ENCODE measurements at regions not wholly inside any gene's neighbourhood (a gene's known extent, or its start where the extent isn't known, plus 50 kb on each side); places are given as distances from the start of the nearest gene placed in this dataset.

GRCh38 chr13:58876473-58876872, 1244.9 kb downstream of the PCDH17 start:
- H3K4me1 ChIP-seq (ENCODE audit: control insufficient read depth, insufficient read depth, low read length), result no peaks in the 10 kb centered on the region
- DNase-seq (ENCODE audit: low read depth in 4 of 6, low spot score in 6 of 6), result no peak
- H3K36me3 ChIP-seq (ENCODE audit: control insufficient read depth, insufficient read depth, low read length), result no peaks in the 10 kb centered on the region
- H3K9me3 ChIP-seq (ENCODE audit: control insufficient read depth, insufficient read depth, low read length), result no peaks in the 10 kb centered on the region
- H3K27me3 ChIP-seq (ENCODE audit: control insufficient read depth, insufficient read depth, low read length), result no peaks in the 10 kb centered on the region
- H3K4me3 ChIP-seq (ENCODE audit: low read depth, low read length), result no peak overlapping the region
- no CpG with 5 or more reads among the region's 1 CpG for WGBS (ENCODE audit: insufficient coverage)
- H3K27ac ChIP-seq (ENCODE audit: low read depth, low read length), result no peak overlapping the region

- H3K9me3 ChIP-seq (ENCODE audit: control insufficient read depth, insufficient read depth, low read length), result no peaks in the 10 kb centered on the region
- H3K4me3 ChIP-seq (ENCODE audit: low read depth, low read length), result no peak overlapping the region
- H3K27me3 ChIP-seq (ENCODE audit: control insufficient read depth, insufficient read depth, low read length), result no peaks in the 10 kb centered on the region
- no peak for DNase-seq (ENCODE audit: low read depth in 4 of 6, low spot score in 6 of 6)
- no peaks in the 10 kb centered on the region for H3K4me1 ChIP-seq (ENCODE audit: control insufficient read depth, insufficient read depth, low read length)
- no peaks in the 10 kb centered on the region for H3K36me3 ChIP-seq (ENCODE audit: control insufficient read depth, insufficient read depth, low read length)
- H3K27ac ChIP-seq (ENCODE audit: low read depth, low read length), result no peak overlapping the region
These were observed 1247.6 kb downstream of the PCDH17 start for GRCh38 chr13:58879114-58879513.

GRCh38 chr13:58882516-58882915, 1251.0 kb downstream of the PCDH17 start:
- no peak overlapping the region for H3K4me3 ChIP-seq (ENCODE audit: low read depth, low read length)
- peak in 1 of 6 donors; percentile 74 for DNase-seq (ENCODE audit: low read depth in 4 of 6, low spot score in 6 of 6)
- WGBS (ENCODE audit: insufficient coverage), result no CpG with 5 or more reads among the region's 4 CpGs

GRCh38 chr13:58883405-58883804, 1251.9 kb downstream of the PCDH17 start:
- 100% methylated on average over 1 of the region's 2 CpGs for WGBS (ENCODE audit: insufficient coverage)
- Histone ChIP-seq H3K4me3 (ENCODE audit: low read depth, low read length) (no peak overlapping the region), H3K27ac (ENCODE audit: low read depth, low read length) (no peak overlapping the region), H3K4me1 (ENCODE audit: control insufficient read depth, insufficient read depth, low read length) (no peaks in the 10 kb centered on the region), H3K9me3 (ENCODE audit: control insufficient read depth, insufficient read depth, low read length) (no peaks in the 10 kb centered on the region), H3K36me3 (ENCODE audit: control insufficient read depth, insufficient read depth, low read length) (no peaks in the 10 kb centered on the region), H3K27me3 (ENCODE audit: control insufficient read depth, insufficient read depth, low read length) (no peaks in the 10 kb centered on the region)
- no peak for DNase-seq (ENCODE audit: low read depth in 4 of 6, low spot score in 6 of 6)

More at GRCh38 chr13:58882516-58882915, 1251.0 kb downstream of the PCDH17 start:
- H3K36me3 ChIP-seq (ENCODE audit: control insufficient read depth, insufficient read depth, low read length), result no peaks in the 10 kb centered on the region
- H3K27ac ChIP-seq (ENCODE audit: low read depth, low read length), result no peak overlapping the region
- no peaks in the 10 kb centered on the region for H3K9me3 ChIP-seq (ENCODE audit: control insufficient read depth, insufficient read depth, low read length)
- H3K4me1 ChIP-seq (ENCODE audit: control insufficient read depth, insufficient read depth, low read length), result no peaks in the 10 kb centered on the region
- no peaks in the 10 kb centered on the region for H3K27me3 ChIP-seq (ENCODE audit: control insufficient read depth, insufficient read depth, low read length)

- peak in 2 of 6 donors; percentile 21 to 76 for DNase-seq (ENCODE audit: low read depth in 4 of 6, low spot score in 6 of 6)
- H3K4me1 ChIP-seq (ENCODE audit: control insufficient read depth, insufficient read depth, low read length), result no peaks in the 10 kb centered on the region
- H3K9me3 ChIP-seq (ENCODE audit: control insufficient read depth, insufficient read depth, low read length), result no peaks in the 10 kb centered on the region
- H3K27ac ChIP-seq (ENCODE audit: low read depth, low read length), result no peak overlapping the region
- no peaks in the 10 kb centered on the region for H3K36me3 ChIP-seq (ENCODE audit: control insufficient read depth, insufficient read depth, low read length)
- no CpG with 5 or more reads among the region's 5 CpGs for WGBS (ENCODE audit: insufficient coverage)
- H3K27me3 ChIP-seq (ENCODE audit: control insufficient read depth, insufficient read depth, low read length), result no peaks in the 10 kb centered on the region
- no peak overlapping the region for H3K4me3 ChIP-seq (ENCODE audit: low read depth, low read length)
These were observed 1253.0 kb downstream of the PCDH17 start for GRCh38 chr13:58884353-58885209.

- no CpG with 5 or more reads among the region's 1 CpG for WGBS (ENCODE audit: insufficient coverage)
- no peak for DNase-seq (ENCODE audit: low read depth in 4 of 6, low spot score in 6 of 6)
- no peaks in the 10 kb centered on the region for H3K9me3 ChIP-seq (ENCODE audit: control insufficient read depth, insufficient read depth, low read length)
- no peaks in the 10 kb centered on the region for H3K27me3 ChIP-seq (ENCODE audit: control insufficient read depth, insufficient read depth, low read length)
- no peak overlapping the region for H3K27ac ChIP-seq (ENCODE audit: low read depth, low read length)
- H3K4me1 ChIP-seq (ENCODE audit: control insufficient read depth, insufficient read depth, low read length), result no peaks in the 10 kb centered on the region
- H3K4me3 ChIP-seq (ENCODE audit: low read depth, low read length), result no peak overlapping the region
- H3K36me3 ChIP-seq (ENCODE audit: control insufficient read depth, insufficient read depth, low read length), result no peaks in the 10 kb centered on the region
These were observed 1257.9 kb downstream of the PCDH17 start for GRCh38 chr13:58889474-58889873.

GRCh38 chr13:58893396-58893795, 1261.9 kb downstream of the PCDH17 start:
- WGBS (ENCODE audit: insufficient coverage), result no CpG with 5 or more reads among the region's 1 CpG
- no peaks in the 10 kb centered on the region for H3K36me3 ChIP-seq (ENCODE audit: control insufficient read depth, insufficient read depth, low read length)
- no peak overlapping the region for H3K27ac ChIP-seq (ENCODE audit: low read depth, low read length)
- no peaks in the 10 kb centered on the region for H3K9me3 ChIP-seq (ENCODE audit: control insufficient read depth, insufficient read depth, low read length)
- H3K27me3 ChIP-seq (ENCODE audit: control insufficient read depth, insufficient read depth, low read length), result no peaks in the 10 kb centered on the region
- H3K4me1 ChIP-seq (ENCODE audit: control insufficient read depth, insufficient read depth, low read length), result no peaks in the 10 kb centered on the region
- DNase-seq (ENCODE audit: low read depth in 4 of 6, low spot score in 6 of 6), result no peak
- no peak overlapping the region for H3K4me3 ChIP-seq (ENCODE audit: low read depth, low read length)

GRCh38 chr13:58906329-58907007, 1257.3 kb downstream of the DIAPH3 start:
- 72% methylated on average over 3 of the region's 3 CpGs for WGBS (ENCODE audit: insufficient coverage)
- peak in 2 of 6 donors; percentile 6 to 20 for DNase-seq (ENCODE audit: low read depth in 4 of 6, low spot score in 6 of 6)
- no peaks in the 10 kb centered on the region for H3K27me3 ChIP-seq (ENCODE audit: control insufficient read depth, insufficient read depth, low read length)

GRCh38 chr13:58907347-58907746, 1256.4 kb downstream of the DIAPH3 start:
- H3K27ac ChIP-seq (ENCODE audit: low read depth, low read length), result no peak overlapping the region
- H3K27me3 ChIP-seq (ENCODE audit: control insufficient read depth, insufficient read depth, low read length), result no peaks in the 10 kb centered on the region
- H3K4me3 ChIP-seq (ENCODE audit: low read depth, low read length), result no peak overlapping the region
- H3K9me3 ChIP-seq (ENCODE audit: control insufficient read depth, insufficient read depth, low read length), result no peaks in the 10 kb centered on the region
- H3K4me1 ChIP-seq (ENCODE audit: control insufficient read depth, insufficient read depth, low read length), result no peaks in the 10 kb centered on the region
- no peaks in the 10 kb centered on the region for H3K36me3 ChIP-seq (ENCODE audit: control insufficient read depth, insufficient read depth, low read length)
- no peak for DNase-seq (ENCODE audit: low read depth in 4 of 6, low spot score in 6 of 6)

More at GRCh38 chr13:58906329-58907007, 1257.3 kb downstream of the DIAPH3 start:
- no peak overlapping the region for H3K27ac ChIP-seq (ENCODE audit: low read depth, low read length)
- no peaks in the 10 kb centered on the region for H3K4me1 ChIP-seq (ENCODE audit: control insufficient read depth, insufficient read depth, low read length)
- no peaks in the 10 kb centered on the region for H3K36me3 ChIP-seq (ENCODE audit: control insufficient read depth, insufficient read depth, low read length)
- H3K4me3 ChIP-seq (ENCODE audit: low read depth, low read length), result no peak overlapping the region
- no peaks in the 10 kb centered on the region for H3K9me3 ChIP-seq (ENCODE audit: control insufficient read depth, insufficient read depth, low read length)

All from spinal cord (tissue), 9 donors.